HG03196 (cell line): ENCODE measurements at regions not wholly inside any gene's neighbourhood (a gene's known extent, or its start where the extent isn't known, plus 50 kb on each side); places are given as distances from the start of the nearest gene placed in this dataset.

Experiments
- ATAC-seq: cut with Tn5 transposase; IDR thresholded peaks from one replicate; pipeline ENCODE4 v1.9.1; 2021; ENCODE audit not compliant: unreplicated experiment

DNA sequence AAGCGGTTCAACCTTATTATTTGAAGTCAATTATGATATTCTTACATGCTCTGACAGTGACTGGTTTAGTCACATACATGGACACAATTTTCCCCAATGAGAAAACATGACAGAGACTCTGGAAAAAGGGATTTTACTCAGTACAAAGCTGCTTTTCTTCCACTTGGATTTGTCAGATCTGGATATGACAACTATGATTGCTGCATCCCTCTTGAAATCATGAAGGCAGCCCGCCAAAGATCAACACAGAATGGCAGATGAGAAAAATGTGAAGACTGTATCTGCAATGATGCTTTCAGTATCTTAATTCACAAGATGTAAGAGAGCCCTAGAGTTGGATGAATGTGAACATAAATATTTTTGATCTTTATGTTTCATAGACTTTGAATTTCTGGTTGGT is 439.6 kb downstream of the CDH8 start:
- no peak for ATAC-seq

DNA sequence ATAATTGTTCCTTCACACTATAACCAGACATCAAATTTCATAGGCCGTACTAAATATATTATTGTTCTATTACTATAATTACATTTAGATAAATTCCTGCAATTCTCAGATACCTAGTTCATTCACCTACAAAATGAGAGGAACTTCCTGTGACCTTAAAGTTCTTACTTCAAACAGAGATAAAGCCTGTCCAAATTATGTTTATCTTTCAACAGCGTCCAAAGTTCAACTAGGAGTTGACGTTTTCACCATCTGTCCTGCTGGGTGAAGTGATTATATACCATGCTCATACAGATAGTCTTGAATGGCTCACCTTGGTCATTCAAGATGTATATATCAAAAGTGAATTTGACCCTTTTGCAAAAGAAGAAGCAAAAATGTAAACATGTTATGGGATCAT is 440.6 kb downstream of the CDH8 start:
- no peak for ATAC-seq

DNA sequence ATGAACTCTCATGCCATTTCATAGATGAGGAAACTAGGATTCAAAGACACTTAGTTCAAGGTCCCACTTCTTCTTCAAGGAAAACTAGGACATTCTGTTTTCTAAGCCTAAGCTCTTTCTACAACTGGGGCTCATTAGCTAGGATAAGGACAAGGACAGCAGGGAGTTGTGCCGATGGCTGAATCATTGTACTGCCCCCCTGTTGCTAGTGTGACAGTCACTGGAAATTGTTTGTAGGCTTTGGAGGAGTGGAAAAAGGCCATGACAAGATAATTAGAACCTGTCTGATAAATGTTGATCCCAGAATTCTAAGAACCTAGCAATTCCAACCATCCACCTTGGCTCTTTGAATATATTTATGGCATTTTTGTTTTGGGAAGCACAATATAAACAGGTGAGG is 445.7 kb downstream of the CDH8 start:
- no peak for ATAC-seq

- no peak for ATAC-seq
Observed at GRCh38 chr16:61587526-61587925, 448.7 kb downstream of the CDH8 start.

DNA sequence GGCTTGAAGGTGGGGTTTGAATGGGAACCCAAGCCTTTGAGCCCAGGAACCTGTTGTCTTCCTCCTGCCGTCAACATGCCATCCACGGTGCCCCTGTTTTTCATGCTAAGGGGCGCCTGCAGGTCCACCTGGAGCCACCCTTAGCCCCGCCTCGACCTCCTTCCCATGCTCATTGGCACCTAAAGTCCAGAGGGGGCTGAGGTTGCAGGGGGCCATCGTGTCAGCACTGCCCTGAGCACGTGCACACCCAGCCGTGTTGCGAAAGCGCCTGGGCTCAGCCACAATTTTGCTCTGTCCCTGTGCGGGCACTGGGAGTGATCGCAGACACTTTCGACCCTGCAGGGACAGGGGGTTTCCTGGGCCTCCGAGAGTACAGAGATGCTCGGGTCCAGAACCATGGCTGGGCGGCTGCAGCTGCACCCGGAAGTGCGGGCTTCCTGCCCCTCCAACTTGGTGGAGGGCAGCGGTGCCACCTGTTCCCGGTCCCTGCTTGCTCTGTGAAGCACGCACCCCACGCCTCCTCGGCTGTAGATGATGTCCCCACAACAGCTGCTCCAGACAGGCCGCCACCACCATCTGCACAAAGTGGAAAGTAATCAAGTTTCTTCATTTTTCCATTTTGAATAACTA is 454.7 kb downstream of the CDH8 start:
- no peak for ATAC-seq

GRCh38 chr16:61580579-61580978 is 455.7 kb downstream of the CDH8 start:
- no peak for ATAC-seq

GRCh38 chr16:61579195-61579594 is 457.0 kb downstream of the CDH8 start:
- ATAC-seq = no peak

DNA sequence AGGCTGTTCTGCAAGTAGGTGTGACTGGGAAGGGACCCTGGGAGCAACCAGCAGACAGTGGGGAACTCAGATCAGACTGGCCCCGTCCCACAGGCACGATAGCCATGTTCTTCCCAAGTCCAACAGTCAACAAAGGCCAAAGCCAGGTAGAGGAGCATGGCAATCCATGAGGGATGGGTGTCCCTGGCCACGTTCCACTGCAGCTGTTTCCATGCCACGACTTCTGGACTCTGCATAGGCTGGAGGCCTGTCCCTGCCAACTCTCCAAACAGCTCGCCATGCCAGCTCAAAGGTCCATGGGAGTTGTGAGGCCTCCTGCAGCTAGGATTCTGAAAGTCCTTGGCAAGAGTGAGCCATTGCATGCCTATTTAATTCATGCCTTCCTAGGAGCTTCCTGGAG is 459.8 kb downstream of the CDH8 start:
- no peak for ATAC-seq

DNA sequence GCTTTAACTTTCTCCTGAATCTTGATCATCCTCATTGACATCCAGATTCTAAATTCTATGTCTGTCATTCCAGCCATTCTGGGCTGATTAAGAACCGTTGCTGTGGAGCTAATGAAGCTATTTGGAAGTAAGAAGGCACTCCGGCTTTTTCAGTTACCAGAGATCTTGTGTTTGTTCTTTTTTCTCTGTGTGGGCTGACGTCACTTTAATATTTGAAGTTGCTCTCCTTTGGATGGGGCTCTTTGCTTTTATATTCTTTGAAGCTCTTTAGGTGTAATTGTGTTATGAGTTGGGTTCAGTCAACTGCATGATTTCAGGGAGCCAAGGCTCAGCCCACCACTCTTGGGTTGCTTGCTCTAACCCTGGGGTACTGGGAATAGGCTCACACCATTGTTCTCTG is 460.6 kb downstream of the CDH8 start:
- no peak for ATAC-seq

- no peak for ATAC-seq
Observed at GRCh38 chr16:61569028-61569427, 467.2 kb downstream of the CDH8 start.

- ATAC-seq = no peak
Observed at GRCh38 chr16:61564716-61565115, 471.5 kb downstream of the CDH8 start.

DNA sequence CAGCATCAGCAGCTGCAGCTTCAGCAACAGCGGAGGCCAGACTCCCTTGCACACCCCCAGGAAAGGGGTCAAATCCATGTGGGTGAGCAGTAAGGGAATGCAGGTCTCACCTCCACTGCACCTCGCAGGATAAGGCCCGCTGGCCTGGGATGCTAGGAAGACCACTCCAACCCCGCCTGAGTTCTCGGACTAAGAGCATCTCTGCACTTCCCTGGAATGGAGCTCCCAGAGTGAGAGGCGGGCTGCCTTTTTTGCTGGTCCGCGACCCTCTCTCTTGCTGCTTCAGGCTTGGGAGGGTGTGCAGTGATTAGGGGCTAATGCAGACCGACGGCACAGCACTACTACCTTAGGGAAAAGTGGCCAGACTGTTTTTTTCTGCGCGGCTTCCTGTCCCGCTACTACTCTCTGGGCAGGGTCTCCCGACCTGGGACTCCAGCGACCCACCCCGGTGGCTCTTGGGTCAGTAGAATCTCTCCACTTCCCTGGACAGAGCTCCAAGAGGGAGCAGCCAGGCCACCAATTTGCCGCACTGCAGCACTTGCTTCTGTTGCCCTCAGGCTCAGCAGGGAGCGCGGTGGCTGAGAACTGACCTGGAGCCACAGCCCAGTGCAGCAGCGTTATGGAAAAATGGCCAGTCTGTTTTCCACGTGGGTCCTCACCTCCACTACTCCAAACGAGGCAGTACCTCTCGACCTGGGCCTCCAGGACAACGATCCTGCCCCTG is 480.4 kb downstream of the CDH8 start:
- ATAC-seq = no peak

DNA sequence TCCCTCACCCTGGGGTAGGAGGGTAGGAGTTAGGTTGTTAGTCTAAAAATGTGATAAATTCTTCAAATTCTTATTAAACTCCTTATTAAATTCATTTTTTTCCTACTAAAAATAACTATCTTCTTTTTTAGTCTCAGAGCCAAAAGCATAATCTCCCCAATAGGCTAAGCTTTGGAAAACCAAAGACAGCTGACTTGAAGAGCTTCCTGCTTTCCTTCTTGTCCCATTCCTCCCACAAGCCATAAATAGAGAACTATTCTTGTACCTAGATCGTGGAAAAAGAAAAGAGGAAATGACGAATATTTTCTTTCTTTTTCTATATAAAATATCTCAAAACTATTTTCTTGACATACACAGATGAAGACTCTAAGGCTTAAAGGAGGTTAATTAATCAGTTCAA is 486.9 kb downstream of the CDH8 start:
- ATAC-seq = no peak

GRCh38 chr16:61547626-61548025 is 488.6 kb downstream of the CDH8 start:
- ATAC-seq = no peak

- ATAC-seq = no peak
Observed at GRCh38 chr16:61544165-61544564, 492.1 kb downstream of the CDH8 start.

- ATAC-seq = no peak
Observed at GRCh38 chr16:61540216-61540615, 496.0 kb downstream of the CDH8 start.

- no peak for ATAC-seq
Observed at GRCh38 chr16:61530697-61531096, 505.5 kb downstream of the CDH8 start.

- no peak for ATAC-seq
Observed at GRCh38 chr16:61500851-61501250, 535.4 kb downstream of the CDH8 start.

- no peak for ATAC-seq
Observed at GRCh38 chr16:61480250-61480649, 556.0 kb downstream of the CDH8 start.

- ATAC-seq = no peak
Observed at GRCh38 chr16:61471737-61472136, 564.5 kb downstream of the CDH8 start.

- ATAC-seq = no peak
Observed at GRCh38 chr16:61471023-61471422, 565.2 kb downstream of the CDH8 start.

- no peak for ATAC-seq
Observed at GRCh38 chr16:61465285-61465684, 571.0 kb downstream of the CDH8 start.

GRCh38 chr16:61460020-61460419 is 576.2 kb downstream of the CDH8 start:
- no peak for ATAC-seq
